HG03575 (cell line): ENCODE measurements at regions not wholly inside any gene's neighbourhood (a gene's known extent, or its start where the extent isn't known, plus 50 kb on each side); places are given as distances from the start of the nearest gene placed in this dataset.

Experiments
- ATAC-seq: cut with Tn5 transposase; IDR thresholded peaks from one replicate; pipeline ENCODE4 v1.9.1; 2021; ENCODE audit not compliant: unreplicated experiment, insufficient number of reproducible peaks, low FRiP score; ENCODE audit errors: extremely low read depth

- ATAC-seq = no peak
Measured at GRCh38 chr2:22801071-22801470, 583.9 kb upstream of the KLHL29 start.

GRCh38 chr2:22801970-22802369 lies 583.0 kb upstream of the KLHL29 start:
- ATAC-seq = no peak

DNA sequence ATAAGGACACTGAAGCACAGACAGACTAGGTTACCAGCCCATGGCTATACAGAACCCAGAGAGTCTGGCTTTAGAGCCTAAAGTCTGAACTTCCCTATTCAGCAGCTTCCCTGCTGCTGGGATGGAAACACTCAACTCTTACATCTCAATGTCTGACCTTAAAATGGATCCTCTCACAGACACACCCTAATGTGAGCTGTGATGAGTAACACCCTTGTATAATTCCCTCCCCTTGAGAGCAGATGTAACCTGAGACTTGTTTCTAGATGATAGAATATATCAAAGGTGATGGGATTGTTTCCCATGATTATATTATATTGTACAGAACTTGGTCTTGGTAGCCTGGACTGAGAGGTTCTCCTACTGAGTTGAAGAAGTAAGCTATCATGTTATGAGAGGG lies 577.1 kb upstream of the KLHL29 start:
- ATAC-seq = no peak

DNA sequence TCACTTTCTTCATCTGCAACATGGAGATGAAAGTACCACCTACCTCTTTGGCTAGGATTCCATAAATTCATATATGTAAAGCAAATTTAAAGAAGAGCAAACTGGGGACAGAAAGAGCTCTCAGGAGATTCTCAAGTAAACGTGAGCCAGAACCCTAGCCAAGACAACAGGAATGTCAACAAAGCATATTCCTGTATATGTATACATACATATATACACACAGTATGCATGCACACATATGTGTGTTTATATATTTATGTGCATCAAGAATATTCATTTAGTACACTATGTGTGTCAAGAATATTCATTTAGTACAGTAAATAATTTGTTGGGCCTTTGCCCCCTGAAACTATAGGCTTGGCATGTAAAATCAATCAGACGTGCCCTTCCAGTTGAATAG lies 574.4 kb upstream of the KLHL29 start:
- ATAC-seq = no peak

GRCh38 chr2:22812065-22812680 lies 572.8 kb upstream of the KLHL29 start:
- ATAC-seq = no peak

DNA sequence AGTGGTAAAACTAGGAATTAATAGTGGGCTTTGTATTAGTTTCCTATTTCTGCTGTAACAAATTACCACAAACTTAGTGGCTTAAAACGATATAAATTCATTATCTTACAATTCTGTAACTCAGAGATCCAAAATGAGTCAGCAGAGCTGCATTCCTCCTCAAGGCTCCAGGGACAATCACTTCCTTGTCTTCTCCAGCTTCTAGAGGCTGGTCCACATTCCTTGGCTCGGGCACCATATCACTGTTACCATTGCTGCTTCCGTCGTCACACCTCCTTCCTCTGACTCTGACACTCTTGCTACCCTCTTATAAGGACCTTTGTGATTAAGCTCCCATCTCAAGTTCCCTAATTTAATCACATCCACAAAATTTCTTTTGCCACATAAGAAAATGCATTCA lies 567.8 kb upstream of the KLHL29 start:
- no peak for ATAC-seq

GRCh38 chr2:22821458-22821857 lies 563.5 kb upstream of the KLHL29 start:
- ATAC-seq = no peak

- ATAC-seq = no peak
Measured at GRCh38 chr2:22822835-22823234, 562.1 kb upstream of the KLHL29 start.

- no peak for ATAC-seq
Measured at GRCh38 chr2:22824618-22825017, 560.4 kb upstream of the KLHL29 start.

DNA sequence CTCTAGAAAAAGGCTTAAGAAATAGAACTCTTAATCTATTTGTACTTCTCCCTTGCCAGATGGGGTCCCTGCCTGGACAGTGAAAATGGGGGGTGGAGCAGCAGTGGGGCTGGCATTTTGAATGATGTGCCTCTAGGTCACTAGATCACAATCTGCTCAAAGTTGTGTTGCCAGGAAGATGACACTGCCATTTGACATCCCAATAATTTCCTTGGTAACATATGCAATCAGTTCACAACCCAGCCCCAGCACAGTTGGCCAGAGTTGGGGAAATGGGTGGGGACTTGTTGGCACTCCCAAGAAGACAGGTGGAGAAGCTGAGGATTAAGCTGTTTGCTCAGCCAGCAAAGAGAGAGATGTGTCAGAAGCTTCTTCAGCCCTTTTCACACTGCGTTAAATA lies 558.3 kb upstream of the KLHL29 start:
- no peak for ATAC-seq

GRCh38 chr2:22829791-22830190 lies 555.2 kb upstream of the KLHL29 start:
- no peak for ATAC-seq

GRCh38 chr2:22832196-22832595 lies 552.8 kb upstream of the KLHL29 start:
- no peak for ATAC-seq

- ATAC-seq = no peak
Measured at GRCh38 chr2:22838461-22838860, 546.5 kb upstream of the KLHL29 start.

- no peak for ATAC-seq
Measured at GRCh38 chr2:22842205-22842869, 542.6 kb upstream of the KLHL29 start.

DNA sequence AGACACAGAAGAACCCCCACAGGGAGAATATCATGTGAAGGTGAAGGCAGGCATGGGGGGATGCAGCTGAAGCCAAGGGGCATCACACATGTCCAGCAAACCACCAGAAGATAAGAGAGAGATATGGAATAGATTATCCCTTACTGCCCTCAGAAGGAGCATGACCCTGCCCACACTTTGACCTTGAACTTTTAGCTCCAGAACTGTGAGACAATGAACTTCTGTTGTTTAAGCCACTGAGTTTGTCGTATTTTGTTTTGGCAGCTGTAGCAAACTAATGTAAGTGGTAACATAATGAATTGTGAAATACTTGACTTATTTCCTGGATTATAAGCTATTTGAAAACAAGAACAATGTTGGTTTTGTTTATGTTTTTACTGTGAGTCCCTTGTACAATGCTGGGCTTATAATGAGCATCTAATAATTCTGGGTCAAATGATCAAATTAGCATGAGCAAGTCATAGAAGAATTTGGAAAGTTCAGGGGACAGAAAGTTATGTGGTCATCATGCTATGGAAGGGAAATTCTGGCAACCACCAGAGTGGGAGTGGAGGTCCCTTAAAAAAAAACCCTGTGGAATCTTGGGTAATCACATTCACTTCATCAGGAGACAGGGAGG lies 541.0 kb upstream of the KLHL29 start:
- ATAC-seq = no peak

- ATAC-seq = no peak
Measured at GRCh38 chr2:22850310-22850709, 534.7 kb upstream of the KLHL29 start.

DNA sequence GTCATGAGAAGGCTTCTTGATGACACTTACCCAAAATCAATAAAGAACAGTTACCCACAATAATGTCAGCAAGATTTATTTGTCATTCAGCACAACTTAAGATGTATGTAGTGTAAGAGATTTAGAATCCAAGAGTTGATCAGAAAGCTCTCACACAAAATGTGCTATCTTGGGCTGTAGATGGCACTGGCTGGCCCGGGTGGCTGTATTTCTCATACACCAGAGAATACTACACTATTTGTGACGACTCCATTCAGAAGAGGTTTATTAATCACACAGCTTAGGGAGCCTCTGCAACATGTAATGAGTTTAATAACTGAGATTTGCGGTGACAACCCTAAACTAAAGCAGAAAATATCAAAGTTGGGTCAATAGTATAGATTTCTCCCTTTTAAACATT lies 530.4 kb upstream of the KLHL29 start:
- no peak for ATAC-seq

- ATAC-seq = no peak
Measured at GRCh38 chr2:22855081-22855480, 529.9 kb upstream of the KLHL29 start.

DNA sequence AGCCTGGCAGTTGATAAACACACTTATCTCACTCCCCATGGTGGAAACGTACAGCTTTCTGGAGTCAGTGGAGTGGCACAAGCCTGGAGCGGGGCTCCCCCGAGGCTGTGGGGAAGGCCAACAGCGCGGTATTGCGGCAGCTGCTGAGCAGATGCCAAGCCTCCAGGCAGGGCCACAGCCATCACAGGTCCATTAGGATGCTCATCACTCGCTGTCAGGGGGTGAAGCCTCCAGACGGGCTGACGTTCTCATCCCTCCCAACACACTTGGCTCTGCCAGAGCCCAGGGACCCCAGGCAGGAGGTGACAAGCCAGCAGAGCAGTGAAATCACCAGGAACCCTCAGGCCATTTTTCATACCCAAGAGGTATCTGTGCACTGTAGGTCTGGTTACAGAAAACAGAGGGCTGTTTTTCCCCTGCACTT lies 529.2 kb upstream of the KLHL29 start:
- ATAC-seq = no peak

DNA sequence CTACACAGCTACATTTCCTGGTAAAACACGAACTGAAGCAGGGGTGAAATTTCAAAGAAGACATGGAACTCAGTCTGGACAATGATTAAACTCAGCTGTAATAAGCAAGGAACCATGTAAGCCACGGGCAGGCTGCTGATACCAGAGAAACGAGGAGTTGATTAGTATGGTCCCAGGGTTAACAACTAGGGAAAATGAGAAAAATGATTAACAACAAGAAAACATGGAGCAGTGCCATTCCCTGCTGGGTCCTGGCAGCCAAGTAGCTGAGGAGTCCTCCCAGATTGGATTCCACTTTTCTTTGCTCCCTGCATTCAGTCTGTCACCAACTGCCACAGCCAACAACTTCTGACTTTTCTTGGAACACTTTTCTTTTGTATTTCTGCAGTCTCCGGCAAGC lies 517.0 kb upstream of the KLHL29 start:
- ATAC-seq = no peak

GRCh38 chr2:22878121-22878520 lies 506.9 kb upstream of the KLHL29 start:
- ATAC-seq = no peak
